ENCODE measurements at regions not wholly inside any gene's neighbourhood (a gene's known extent, or its start where the extent isn't known, plus 50 kb on each side); places are given as distances from the start of the nearest gene placed in this dataset.

DNA sequence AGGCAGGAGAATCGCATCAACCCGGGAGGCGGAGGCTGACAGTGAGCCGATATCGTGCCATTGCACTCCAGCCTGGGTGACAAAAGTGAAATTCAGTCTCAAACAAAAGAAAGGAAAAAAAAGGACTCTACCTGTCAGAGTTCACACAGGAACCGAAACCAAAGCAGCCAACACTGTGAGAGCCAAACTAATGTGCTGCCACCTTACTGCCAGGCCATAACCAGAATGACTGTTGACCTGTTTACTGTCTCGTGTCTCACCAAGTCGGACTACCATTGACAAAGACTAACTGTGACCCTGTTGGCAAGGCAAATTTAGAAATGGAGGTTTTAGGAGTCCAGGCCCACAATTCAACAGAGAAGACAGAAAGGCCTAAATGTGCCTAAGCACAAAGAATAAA, 112.4 kb downstream of the ANXA2R start:
- no peaks in the 10 kb centered on the region for H3K4me1 ChIP-seq
- peaks cover 0 to 7% (median 3%) of the 10 kb centered on the region in 4 donors for H3K9me3 ChIP-seq
- no peaks in the 10 kb centered on the region for H3K36me3 ChIP-seq
- 96 to 98% methylated on average over 8 of the region's 8 CpGs for WGBS, 2 donors
- no peak for ATAC-seq (ENCODE audit: low FRiP score in 2 of 2)
- TF ChIP-seq POLR2AphosphoS5 (IDR thresholded peaks at IDR 0.05) = no peak
- no peak for TF ChIP-seq CTCF (IDR thresholded peaks at IDR 0.05)
- no peak for TF ChIP-seq EP300 (IDR thresholded peaks at IDR 0.05)
- no peak for TF ChIP-seq POLR2A (IDR thresholded peaks at IDR 0.05)
- H3K27me3 ChIP-seq = no peaks in the 10 kb centered on the region
- no peak for DNase-seq
- no peak overlapping the region for H3K27ac ChIP-seq
- no peak overlapping the region for H3K4me3 ChIP-seq

DNA sequence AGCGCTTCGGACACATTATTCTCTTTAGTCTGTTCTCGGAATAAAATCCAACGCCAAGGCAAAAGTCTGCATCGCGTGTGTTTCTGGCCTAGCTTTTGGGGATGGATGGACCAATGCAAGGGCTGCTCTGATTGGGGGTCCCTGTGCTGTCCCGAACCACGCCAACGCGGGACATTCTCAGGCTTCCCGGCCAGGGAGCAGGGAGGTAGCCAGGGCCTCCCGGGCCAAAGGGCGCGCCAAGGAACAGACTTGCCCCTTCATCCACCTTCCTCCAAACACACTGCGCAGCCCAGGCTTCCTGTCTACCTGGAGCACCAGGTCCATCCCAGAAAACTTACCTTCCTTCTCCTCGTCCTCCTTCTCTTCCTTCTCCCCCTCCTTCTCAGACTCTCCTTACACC, 113.0 kb upstream of the SELENOP start:
- ATAC-seq (ENCODE audit: low FRiP score in 2 of 2) (no peak), DNase-seq (peak in 1 of 2 donors; percentile 46)
- Histone ChIP-seq H3K36me3 (no peaks in the 10 kb centered on the region), H3K4me3 (no peak overlapping the region), H3K27me3 (no peaks in the 10 kb centered on the region), H3K27ac (no peak overlapping the region), H3K4me1 (no peaks in the 10 kb centered on the region), H3K9me3 (no peaks in the 10 kb centered on the region)
- WGBS, 2 donors = 86 to 94% methylated on average over 16 of the region's 16 CpGs
- TF ChIP-seq POLR2A (IDR thresholded peaks at IDR 0.05) (no peak), EP300 (IDR thresholded peaks at IDR 0.05) (no peak), POLR2AphosphoS5 (IDR thresholded peaks at IDR 0.05) (no peak)

DNA sequence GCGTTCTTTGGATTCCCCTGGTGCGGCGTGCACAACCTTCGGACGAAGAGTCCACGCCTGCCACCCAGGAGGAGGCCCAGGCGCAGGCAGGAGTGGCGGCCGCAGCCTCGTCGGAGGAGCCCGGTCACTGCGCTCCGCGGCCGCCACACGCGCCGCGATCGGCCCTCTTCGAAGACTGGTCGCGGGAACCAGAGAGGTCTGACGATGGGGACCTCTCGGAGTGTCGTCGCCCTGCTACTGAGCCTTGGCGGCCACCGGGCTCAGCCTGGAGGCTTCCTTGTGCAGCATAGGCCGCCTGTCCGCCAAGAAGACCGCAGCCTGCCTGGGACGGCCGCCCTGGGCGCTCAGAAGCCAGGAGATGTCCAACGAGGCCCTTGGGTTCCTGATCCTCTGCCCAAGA, 112.5 kb upstream of the SELENOP start:
- DNase-seq (peak in 1 of 2 donors; percentile 80), ATAC-seq (ENCODE audit: low FRiP score in 2 of 2) (peak in 1 of 2 donors; percentile 39)
- no peaks in the 10 kb centered on the region for H3K4me1 ChIP-seq
- TF ChIP-seq CTCF (IDR thresholded peaks at IDR 0.05) = no peak
- no peak for TF ChIP-seq POLR2A (IDR thresholded peaks at IDR 0.05)
- no peak for TF ChIP-seq POLR2AphosphoS5 (IDR thresholded peaks at IDR 0.05)
- TF ChIP-seq EP300 (IDR thresholded peaks at IDR 0.05) = no peak
- H3K27me3 ChIP-seq = no peaks in the 10 kb centered on the region
- H3K4me3 ChIP-seq = no peak overlapping the region
- H3K9me3 ChIP-seq = no peaks in the 10 kb centered on the region
- 84 to 91% methylated on average over 22 to 36 of the region's 37 CpGs for WGBS, 2 donors
- no peaks in the 10 kb centered on the region for H3K36me3 ChIP-seq
- no peak overlapping the region for H3K27ac ChIP-seq

DNA sequence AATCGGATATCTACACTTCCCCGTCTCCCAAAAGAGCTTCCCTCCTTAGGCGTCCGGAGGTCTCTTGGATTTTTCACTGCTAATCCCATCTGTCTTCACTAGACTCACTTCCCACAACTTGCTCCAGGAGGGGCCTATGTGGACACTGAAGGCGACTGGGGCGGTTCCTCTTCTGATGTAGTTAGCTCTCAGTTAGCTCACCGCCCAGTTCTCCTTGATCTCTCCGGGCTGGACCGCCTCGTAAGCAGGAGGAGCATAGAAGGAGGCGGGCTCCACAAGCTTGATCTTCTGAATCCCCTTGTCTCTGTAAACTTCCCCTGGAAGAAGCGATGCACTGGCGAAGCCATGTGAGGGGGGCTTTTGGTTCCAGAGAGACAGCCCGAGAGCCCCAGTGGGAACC, 112.0 kb upstream of the SELENOP start:
- Histone ChIP-seq H3K4me1 (no peaks in the 10 kb centered on the region), H3K9me3 (no peaks in the 10 kb centered on the region), H3K4me3 (no peak overlapping the region), H3K27ac (no peak overlapping the region), H3K36me3 (no peaks in the 10 kb centered on the region), H3K27me3 (no peaks in the 10 kb centered on the region)
- ATAC-seq (ENCODE audit: low FRiP score in 2 of 2) = peak in 1 of 2 donors; percentile 68
- no peak for TF ChIP-seq POLR2AphosphoS5 (IDR thresholded peaks at IDR 0.05)
- TF ChIP-seq EP300 (IDR thresholded peaks at IDR 0.05) = no peak
- TF ChIP-seq POLR2A (IDR thresholded peaks at IDR 0.05) = no peak
- no peak for TF ChIP-seq CTCF (IDR thresholded peaks at IDR 0.05)
- DNase-seq = no peak
- WGBS, 2 donors = 85 to 92% methylated on average over 11 to 14 of the region's 14 CpGs

GRCh38 chr5:42919600-42919999, 107.9 kb upstream of the SELENOP start:
- DNase-seq (no peak), ATAC-seq (ENCODE audit: low FRiP score in 2 of 2) (no peak)
- Histone ChIP-seq H3K9me3 (no peaks in the 10 kb centered on the region), H3K4me1 (no peaks in the 10 kb centered on the region), H3K27me3 (no peaks in the 10 kb centered on the region), H3K27ac (no peak overlapping the region), H3K4me3 (no peak overlapping the region), H3K36me3 (no peaks in the 10 kb centered on the region)
- 74 to 81% methylated on average over 3 of the region's 3 CpGs for WGBS, 2 donors
- TF ChIP-seq CTCF (IDR thresholded peaks at IDR 0.05) (no peak), EP300 (IDR thresholded peaks at IDR 0.05) (no peak), POLR2A (IDR thresholded peaks at IDR 0.05) (no peak), POLR2AphosphoS5 (IDR thresholded peaks at IDR 0.05) (no peak)
